ENCODE measurements at regions not wholly inside any gene's neighbourhood (a gene's known extent, or its start where the extent isn't known, plus 50 kb on each side); places are given as distances from the start of the nearest gene placed in this dataset.
"Not testable (repeated sequence)": the region's sequence is repeated elsewhere in the genome, so short reads cannot be mapped to it uniquely, and the experiment has no call there.

- DNase-seq (ENCODE audit: low read depth), result no peak
- no peak for TF ChIP-seq CTCF (IDR thresholded peaks at IDR 0.05; ENCODE audit: control insufficient read depth, insufficient read depth, low read depth, low read length, missing control alignments)
- no peak overlapping the region for H3K4me3 ChIP-seq (ENCODE audit: control insufficient read depth, low read depth, low read length)
Observed at GRCh38 chr22:48414651-48415050, 1413.0 kb downstream of the BRD1 start.

GRCh38 chr22:48412931-48413330 is 1414.7 kb downstream of the BRD1 start:
- DNase-seq (ENCODE audit: low read depth); H3K4me3 ChIP-seq (ENCODE audit: control insufficient read depth, low read depth, low read length): not testable (repeated sequence)

GRCh38 chr22:48410536-48410935 is 1417.1 kb downstream of the BRD1 start:
- no peak overlapping the region for H3K4me3 ChIP-seq (ENCODE audit: control insufficient read depth, low read depth, low read length)
- DNase-seq (ENCODE audit: low read depth), result no peak
- no peak for TF ChIP-seq CTCF (IDR thresholded peaks at IDR 0.05; ENCODE audit: control insufficient read depth, insufficient read depth, low read depth, low read length, missing control alignments)

GRCh38 chr22:48407256-48407955 is 1420.3 kb downstream of the BRD1 start:
- DNase-seq (ENCODE audit: low read depth), result no peak
- no peak for TF ChIP-seq CTCF (IDR thresholded peaks at IDR 0.05; ENCODE audit: control insufficient read depth, insufficient read depth, low read depth, low read length, missing control alignments)
- H3K4me3 ChIP-seq (ENCODE audit: control insufficient read depth, low read depth, low read length), result no peak overlapping the region

- TF ChIP-seq CTCF (IDR thresholded peaks at IDR 0.05; ENCODE audit: control insufficient read depth, insufficient read depth, low read depth, low read length, missing control alignments), result no peak
- DNase-seq (ENCODE audit: low read depth), result no peak
- no peak overlapping the region for H3K4me3 ChIP-seq (ENCODE audit: control insufficient read depth, low read depth, low read length)
Observed at GRCh38 chr22:48406161-48406560, 1421.5 kb downstream of the BRD1 start.

- no peak for TF ChIP-seq CTCF (IDR thresholded peaks at IDR 0.05; ENCODE audit: control insufficient read depth, insufficient read depth, low read depth, low read length, missing control alignments)
- DNase-seq (ENCODE audit: low read depth), result no peak
Observed at GRCh38 chr22:48405741-48406140, 1421.9 kb downstream of the BRD1 start.

GRCh38 chr22:48404801-48405447 is 1422.7 kb downstream of the BRD1 start:
- no peak for DNase-seq (ENCODE audit: low read depth)
- TF ChIP-seq CTCF (IDR thresholded peaks at IDR 0.05; ENCODE audit: control insufficient read depth, insufficient read depth, low read depth, low read length, missing control alignments), result no peak
- H3K4me3 ChIP-seq (ENCODE audit: control insufficient read depth, low read depth, low read length), result no peak overlapping the region

More at GRCh38 chr22:48405741-48406140, 1421.9 kb downstream of the BRD1 start:
- H3K4me3 ChIP-seq (ENCODE audit: control insufficient read depth, low read depth, low read length), result no peak overlapping the region

All from AG09309 (cell line).